HG03575 (cell line): ENCODE measurements at regions not wholly inside any gene's neighbourhood (a gene's known extent, or its start where the extent isn't known, plus 50 kb on each side); places are given as distances from the start of the nearest gene placed in this dataset.

Source experiments
- ATAC-seq: cut with Tn5 transposase; IDR thresholded peaks from one replicate; pipeline ENCODE4 v1.9.1; 2021; ENCODE audit not compliant: unreplicated experiment, insufficient number of reproducible peaks, low FRiP score; ENCODE audit errors: extremely low read depth

DNA sequence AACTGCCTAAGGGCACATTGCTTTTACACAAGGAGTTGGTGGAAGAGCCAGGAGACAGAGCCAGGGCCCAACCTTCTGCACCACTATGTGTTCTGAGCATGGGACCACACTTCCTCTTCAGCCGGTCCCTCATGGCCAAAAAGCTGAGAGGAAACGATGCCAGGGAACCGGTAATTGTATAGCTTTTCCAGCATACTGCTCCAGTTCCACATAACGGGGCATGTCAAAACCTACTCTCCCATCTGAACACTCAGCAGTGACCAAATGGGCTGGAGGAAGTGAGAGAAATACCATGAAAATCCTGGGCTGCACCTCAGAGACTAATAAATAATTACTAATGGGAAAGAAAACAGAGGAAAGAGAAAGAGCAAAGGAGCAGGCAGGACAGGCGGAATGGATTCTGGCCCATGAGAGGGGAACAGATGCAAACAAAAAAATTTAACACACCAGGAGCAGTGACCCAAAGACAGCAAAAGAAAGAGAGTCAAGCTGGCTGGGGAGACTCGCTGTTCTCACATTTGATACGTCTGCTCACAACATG is 52.0 kb upstream of the BMP2 start:
- no peak for ATAC-seq

DNA sequence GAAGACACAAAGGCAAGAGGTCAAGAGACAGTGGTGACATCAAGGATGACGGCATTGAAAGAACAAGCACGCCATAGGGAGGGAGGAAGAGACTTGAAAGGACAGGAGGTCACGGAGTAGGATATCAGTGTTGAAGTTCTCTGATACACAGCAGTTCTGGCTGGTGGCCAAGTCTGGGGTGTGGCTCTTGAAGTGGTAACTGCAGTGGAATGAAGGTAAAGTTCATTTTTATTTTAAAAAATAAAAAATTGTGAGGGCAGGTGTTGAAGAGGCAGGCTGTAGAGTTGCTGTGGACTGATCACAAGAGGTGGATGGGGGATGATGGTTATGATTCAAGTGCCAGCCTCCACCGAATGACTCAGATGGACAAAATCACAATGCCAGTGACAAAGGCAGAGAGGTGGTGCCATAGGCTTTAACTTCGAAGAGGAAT is 53.2 kb upstream of the BMP2 start:
- ATAC-seq: no peak

DNA sequence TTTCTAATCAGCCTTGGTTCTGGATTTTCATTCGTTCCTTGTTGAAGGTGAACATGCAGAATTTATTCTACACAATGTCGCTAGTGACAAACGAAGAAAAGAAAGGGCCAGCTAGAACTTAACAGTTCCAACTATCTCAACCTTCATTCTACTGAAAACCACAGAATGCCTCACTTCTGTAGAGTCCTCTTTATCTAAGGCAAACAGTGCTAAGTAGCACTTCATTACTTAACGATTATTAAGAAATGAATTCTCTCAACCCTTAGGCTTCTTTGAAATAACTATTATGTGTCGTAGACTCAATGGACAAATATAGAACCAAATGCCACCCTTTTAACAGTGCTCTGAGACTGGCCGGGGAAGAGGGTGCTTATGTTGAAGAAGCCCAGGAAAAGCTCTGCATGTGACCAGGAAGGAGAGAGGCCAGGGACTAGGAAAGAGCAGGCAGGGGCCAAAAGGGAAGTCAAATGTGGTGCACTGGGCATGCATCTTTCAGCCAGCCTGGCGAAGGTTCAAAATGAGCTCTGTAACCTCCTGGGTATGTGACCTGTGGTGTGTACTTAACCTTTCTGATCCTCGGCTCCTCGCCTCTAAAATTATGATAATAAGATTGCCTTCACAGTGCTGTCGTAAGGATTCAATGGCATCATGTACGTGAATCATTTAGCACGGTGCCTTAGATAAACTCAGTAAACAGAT is 55.4 kb upstream of the BMP2 start:
- ATAC-seq: no peak

DNA sequence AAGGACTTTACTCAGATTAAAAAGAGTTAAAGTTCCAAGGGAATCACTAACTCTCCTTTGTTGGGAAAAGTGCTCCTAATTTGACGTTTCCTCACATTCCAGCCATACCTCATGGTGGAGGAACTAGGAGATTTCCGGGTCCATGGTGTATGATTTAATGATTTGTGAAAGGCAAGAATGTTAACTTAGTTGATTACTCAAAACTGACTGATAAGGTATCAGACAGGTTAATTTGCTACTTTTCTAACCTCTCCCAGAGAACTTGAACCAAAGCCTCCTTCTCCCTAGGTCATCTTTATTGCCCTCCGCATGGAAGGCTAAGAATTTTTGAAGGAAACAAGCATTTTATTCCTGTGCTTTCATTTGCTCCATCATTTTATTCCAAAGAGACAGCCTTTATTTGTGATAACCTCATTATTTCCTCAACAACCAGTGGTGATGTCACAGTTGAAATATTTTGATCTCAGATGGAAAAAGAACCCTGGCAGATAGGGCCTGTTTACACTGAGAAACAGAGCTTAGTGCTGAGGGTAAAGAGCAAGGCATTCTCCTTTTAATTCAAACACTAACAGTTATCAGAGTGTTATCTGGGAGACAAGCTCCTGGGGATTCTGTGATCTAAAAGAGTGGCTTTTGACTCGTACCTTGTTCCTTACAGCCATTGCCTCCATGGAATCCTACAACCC is 57.4 kb upstream of the BMP2 start:
- no peak for ATAC-seq

DNA sequence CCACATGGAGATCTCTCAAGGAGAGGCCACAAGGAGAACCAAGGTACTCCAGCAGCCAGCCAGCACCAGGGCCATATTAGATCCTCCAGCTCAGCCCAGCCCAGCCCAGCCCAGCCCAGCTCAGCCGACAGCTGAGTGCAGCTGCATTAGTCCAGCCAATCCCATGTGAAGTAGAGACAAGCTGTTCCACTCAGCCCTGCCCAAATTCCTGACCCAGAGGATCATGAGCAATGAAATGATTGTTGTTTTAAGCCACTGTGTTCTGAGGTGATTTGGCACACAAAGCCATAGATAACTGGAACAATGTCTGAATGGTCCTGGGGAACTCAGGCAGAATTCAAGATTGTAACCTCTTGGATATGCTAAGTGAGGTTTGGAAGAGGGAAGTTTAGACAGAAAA is 59.5 kb upstream of the BMP2 start:
- no peak for ATAC-seq

DNA sequence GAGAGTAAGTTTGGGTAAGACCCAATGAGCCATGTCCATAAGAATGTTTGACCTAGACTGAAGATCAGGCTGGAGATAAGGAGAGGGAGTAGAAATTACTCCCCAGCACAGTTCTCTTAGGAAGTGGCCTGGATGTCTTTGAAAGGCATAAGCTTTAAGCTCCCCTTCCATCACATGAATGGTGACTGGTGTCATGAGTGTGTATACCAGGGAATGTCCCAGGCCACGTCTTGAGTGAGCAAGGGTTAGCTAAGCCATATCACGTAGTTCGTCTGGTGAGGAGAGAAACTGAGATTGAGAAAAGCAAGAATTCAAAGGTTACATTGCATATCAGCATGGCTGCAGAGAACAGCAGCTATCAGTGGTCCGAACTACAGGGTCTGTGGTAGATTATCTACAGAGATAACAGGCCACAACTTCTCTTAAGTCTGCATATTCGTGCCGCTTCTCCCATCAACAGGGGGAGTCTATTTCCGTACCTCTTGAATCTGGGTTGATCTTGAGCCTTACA is 60.1 kb upstream of the BMP2 start:
- no peak for ATAC-seq

DNA sequence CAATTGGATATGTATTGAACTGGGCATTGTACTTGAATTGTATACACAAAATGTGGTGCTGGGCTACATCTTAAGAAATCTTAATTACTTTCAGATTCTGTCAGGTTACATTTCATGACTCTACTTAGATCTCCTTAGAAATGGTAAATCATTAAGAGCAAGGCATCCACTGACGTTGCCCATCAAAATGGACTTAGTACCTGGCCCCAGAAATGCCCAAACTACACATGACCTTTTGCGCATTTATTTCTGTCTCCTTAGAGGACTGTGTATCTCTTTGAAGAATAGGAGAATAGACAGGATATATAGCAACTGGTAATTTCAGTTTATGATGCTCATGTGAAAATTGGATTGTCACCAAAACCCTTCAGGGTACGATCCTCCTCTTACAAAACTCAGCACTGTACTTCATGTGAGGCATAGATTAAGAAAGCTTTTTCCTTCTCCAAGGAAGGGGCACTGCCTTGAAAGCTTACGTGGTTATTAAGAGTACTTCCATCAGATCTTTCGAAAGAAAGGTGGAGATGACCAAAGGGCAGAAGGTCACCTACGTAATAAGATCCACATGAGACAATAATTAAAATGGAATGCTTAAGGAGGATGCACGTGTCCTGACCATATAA is 61.4 kb upstream of the BMP2 start:
- ATAC-seq: no peak

DNA sequence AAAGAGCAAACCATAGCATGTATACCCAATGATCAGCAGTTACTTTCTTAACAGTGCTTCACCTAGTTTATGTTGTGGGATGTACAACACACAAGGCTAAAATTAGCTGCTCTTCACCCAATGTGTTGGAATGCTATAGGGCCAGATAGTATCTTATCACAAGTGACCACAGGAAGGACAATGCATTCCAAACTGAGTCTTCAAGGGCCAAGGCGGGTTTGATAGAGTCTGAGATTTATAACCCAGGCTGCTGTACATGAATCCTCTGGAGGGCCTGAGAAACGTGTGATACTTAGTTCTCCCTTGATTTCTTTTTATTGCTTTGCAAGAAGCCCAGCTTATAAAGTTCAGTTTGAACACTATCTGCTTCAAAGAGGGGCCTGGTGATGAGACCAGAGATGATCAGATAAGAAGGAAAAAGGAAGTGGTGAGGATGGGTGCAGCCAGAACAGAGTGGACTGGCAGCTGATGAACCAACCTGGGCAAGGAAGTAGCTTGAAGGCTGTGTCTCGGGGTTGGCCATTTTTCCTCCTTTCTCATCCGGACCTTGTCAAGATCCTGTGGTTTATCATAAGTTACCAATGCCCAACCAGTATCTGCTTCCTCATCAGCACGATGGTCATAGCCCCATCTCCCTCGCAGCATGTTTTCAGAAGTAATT is 62.2 kb upstream of the BMP2 start:
- ATAC-seq: no peak

DNA sequence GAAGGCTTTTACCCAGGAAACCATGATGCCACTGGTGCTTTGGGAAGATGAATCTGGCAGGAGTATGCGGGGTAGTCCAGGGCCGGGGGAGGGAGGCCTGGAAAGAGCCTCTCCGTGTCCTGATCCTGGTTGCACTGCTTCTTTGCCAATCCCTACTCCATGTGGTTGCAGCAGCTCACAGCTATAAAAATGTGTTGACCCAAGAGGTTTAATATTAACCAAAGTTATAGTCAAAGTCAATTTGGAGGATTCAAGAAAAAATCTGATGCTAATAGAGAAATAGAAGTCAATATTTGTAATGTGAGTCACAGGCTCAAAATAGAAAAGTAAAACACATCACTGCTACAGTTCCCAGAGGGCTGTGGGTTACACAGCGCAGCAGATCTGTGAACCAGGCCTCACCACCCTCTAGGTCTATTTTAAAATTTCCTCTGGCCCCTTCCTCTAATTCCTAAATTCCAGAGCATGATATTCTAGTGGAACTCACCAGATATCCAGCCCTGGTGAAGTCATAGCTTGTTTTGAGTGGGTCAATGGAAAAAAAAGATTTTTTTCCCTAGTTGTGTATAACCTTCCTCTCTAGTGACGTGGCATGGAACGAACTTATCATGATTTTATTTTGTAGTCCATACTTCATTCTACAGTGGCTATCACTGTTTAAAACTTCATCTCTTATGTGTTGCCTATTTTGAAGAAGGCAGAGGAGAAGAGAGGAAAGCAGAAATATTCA is 63.2 kb upstream of the BMP2 start:
- no peak for ATAC-seq

DNA sequence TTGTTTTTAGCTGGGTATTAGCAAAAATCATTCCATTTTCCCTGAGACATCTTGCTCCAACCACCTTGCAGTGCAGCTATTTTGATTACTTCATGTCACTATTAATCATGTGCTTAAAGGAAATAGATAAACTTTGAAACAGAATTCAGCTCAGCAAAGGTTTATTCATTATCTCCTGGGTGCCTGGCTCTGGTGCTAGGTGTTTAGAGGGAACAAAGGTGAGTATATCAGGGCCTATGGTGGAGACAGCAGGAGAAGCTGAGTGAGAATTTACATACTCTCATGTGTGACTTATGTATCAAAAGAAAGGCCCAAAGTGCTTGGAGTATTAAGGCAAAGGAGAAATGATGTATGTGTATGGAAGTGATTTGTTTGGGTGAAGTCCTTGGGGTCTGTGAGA is 63.8 kb upstream of the BMP2 start:
- no peak for ATAC-seq

DNA sequence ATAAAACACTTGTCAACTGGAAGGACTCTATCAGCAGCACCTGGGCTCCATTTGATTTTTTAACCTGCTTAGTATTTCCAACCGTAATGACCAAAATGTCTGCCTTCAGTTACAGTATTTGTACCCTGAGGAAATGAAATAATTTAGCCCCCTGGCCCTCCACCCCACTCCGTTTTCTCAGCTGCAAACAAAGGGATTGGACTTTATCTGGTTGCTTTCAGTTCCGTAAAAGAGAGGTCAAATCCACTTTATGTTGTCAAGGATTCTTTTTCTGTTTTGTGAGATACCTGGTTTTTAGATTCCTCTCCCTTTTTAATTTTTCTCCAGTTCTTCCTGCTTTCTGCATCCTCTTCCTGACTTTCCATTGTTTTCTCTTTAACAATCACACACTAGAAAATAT is 64.4 kb upstream of the BMP2 start:
- no peak for ATAC-seq

DNA sequence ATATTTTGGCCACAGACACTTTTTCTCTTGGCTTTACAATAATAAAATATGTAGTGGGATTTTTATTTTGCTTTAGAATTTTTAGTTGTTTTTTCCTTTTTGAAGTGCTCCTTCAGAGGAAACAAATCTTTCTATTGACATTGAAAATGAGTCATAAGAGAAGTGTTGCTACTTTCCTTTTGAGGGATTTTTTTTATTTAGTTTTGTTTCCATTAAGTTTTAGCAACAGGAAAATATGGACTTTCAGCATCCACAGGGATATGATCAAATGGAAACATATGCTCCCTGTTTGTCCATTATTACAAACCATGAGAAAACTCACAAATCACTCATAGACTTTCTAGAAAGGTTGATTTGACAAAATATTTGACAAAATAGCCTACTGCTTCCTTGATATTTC is 65.3 kb upstream of the BMP2 start:
- ATAC-seq: no peak

DNA sequence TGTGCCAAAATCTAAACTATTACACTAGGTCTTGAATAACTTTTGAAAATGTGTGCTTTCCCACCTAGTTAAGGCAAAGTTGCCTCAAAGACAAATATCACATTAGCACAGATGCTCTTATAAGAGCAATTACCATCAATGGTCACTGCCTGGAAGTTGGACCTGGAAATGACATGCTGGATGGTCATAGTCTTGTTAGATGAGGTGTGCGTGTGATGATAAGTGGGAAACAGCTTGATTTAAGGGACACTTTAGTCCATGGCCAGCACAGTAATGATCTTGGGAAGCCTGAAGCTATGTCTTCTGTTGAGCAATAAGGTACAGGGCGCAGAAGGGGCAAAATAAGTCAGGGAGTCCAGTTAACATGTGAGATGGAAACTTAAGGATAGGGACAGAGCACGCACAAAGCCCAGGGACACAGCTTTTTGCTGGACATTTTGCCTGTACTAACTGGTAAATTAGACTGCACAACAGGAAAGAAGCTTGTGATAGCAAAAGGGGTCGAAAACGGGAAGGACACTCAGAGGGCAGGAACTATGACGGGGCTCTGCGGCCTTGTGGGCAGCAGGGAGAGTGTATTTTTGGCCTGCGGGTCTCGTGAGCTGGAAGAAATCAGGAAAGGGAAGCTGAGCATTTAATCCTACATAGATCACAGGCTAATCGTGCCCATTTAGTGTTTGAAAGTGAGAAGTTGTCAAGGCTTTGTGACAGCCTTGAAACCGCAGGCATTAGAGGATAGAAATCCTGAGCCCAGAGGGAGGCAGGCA is 66.7 kb upstream of the BMP2 start:
- ATAC-seq: no peak

DNA sequence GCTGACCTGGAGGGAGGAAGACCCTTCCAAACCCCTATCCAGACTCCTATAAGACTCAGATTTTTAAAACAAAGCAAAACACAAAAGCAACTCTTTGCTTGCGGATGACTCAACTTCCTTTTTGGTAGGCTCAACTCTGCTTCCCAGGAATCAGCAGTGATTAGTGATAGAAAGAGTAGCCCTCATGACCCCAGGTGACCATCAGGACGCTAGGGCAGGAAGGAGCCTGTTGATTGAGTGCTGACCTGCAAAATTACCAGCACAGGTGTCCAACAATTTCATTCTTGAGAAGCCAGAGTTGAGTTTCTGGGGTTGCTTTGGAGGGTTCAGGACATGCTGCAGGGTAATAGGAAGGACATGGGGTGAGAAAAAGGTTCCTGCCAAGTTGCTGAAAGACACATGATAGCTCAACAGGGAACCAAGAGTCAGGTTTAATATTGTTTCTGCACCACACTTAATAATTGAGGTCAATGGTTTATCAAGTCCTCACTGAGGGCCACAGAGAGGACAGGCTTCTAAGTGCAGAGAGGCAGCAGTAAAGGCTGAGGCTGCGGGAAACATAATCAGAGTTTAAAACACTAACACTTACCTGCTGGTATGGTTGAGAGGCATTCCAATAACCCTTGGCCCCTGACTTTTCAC is 67.4 kb upstream of the BMP2 start:
- ATAC-seq: no peak

DNA sequence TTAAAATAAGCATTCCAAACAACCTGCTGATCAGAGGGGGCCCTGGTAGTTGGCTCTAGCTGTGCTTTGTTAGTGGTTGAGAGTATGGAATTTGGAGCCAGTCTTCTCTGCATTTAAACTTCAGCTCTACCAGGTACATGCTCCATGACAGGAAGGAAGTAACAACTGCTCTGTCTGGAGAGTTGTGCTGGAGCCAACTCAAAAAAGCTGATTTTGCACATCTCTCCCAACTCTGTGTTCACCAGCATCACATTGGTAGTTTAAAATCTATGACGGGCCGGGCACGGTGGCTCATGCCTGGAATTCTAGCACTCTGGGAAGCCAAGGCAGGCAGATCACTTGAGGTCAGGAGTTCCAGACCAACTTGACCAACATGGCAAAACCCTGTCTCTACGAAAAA is 68.8 kb upstream of the BMP2 start:
- ATAC-seq: no peak

DNA sequence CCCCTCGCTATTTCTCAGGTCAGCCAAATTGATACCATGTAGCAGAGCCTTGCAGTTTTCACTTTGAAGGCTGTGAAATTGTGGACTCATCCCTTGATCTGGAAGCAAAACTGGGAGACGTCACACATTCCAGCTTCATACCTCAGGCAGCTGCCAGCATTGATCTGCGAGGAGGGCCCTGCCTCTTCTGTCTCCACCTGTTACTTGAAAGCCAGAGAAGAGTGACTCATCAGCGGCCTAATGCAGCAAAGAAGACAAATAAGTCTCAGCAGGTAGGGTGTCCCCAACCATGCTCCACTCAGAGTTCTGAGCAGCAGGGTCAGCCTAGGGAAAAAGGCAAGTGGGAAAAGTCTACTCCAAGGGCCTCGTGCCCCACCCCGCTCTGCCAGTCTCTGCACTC is 69.4 kb upstream of the BMP2 start:
- ATAC-seq: no peak

DNA sequence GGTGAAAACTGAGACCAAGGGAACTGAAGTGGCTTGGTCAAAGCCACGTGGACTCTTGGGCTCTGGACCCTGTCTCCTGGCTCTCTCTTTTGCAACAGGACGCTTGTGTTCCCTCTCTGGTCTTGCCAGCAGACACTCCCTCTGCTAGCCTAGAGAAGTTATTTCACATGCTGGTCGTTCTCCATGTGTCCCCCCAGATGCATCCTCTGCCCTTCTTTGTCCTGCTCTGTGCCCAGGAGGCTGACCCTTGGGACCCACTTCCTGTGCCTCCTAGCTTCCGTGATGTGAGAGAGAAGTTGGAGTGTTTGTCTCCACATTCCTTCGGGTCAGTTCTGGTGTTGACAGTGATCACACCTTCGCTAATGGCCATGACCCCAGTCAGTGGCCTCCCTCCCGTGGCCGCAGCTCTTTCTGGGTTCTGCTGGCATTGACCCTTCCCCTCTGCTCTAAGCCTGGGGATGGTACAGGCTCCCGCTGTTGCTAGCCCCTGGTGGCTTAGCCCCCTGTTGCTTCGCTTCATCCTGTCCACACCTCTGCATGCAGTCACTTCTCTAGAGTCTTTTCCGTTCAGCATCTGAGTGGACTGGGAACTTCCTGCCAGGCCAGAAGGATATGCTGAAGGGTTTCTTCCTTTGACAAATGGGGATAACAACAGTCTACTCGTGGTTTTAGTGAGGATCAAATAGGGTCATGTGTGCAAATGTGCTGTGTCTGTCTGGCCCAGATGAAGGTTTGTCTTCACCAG is 70.1 kb upstream of the BMP2 start:
- no peak for ATAC-seq
